Skeletal muscle satellite cell (primary cell): ENCODE measurements at regions not wholly inside any gene's neighbourhood (a gene's known extent, or its start where the extent isn't known, plus 50 kb on each side); places are given as distances from the start of the nearest gene placed in this dataset.
"Not testable (repeated sequence)": the region's sequence is repeated elsewhere in the genome, so short reads cannot be mapped to it uniquely, and the experiment has no call there.

Source experiments
- H3K27me3 ChIP-seq: 2 replicates; pipeline ENCODE4 v1.7.0; 2013; ENCODE audit warnings: low read length; ENCODE audit not compliant: control insufficient read depth, insufficient read depth
- H3K36me3 ChIP-seq: 2 replicates; pipeline ENCODE4 v1.7.0; 2013; ENCODE audit warnings: mild to moderate bottlenecking, control low read depth, low read length; ENCODE audit not compliant: insufficient read depth
- H3K4me1 ChIP-seq: 2 replicates; pipeline ENCODE4 v1.7.0; 2013; ENCODE audit warnings: low read length; ENCODE audit not compliant: control insufficient read depth, insufficient read depth
- H3K4me2 ChIP-seq: 2 replicates; pipeline ENCODE4 v1.7.0; 2013; ENCODE audit warnings: mild to moderate bottlenecking, low read length
- H3K4me3 ChIP-seq: 2 replicates; pipeline ENCODE4 v1.7.0; 2013; ENCODE audit warnings: low read length
- H3K9ac ChIP-seq: 2 replicates; pipeline ENCODE4 v1.7.0; 2013; ENCODE audit warnings: mild to moderate bottlenecking, low read depth, low read length, moderate library complexity
- H3K9me3 ChIP-seq: replicated peaks from 2 replicates; pipeline ENCODE4 v1.7.0; 2013; ENCODE audit warnings: mild to moderate bottlenecking, control low read depth, low read length

DNA sequence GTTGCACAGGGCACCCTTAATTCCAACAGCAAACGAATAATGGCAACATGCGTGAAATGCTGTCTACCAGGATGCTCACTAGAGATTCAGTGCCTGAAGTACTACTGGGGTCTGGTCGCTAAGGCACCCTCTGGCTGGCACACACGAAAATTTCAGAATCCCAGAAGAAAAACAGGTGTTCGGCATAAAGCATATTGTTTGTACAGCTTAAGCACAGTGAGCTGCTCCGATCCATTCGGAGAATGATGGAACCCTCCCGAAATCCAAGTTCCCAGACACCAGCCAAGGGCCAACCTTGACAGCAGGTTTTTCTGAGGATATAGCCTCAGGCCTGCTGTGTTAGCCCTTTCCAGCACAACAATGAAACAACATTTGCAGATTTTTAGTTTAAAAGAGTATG, 61.4 kb upstream of the ALDH1B1 start:
- Histone ChIP-seq H3K36me3 (no peaks in the 10 kb centered on the region), H3K4me2 (no peak overlapping the region), H3K9ac (no peak overlapping the region), H3K27me3 (peaks cover 57% of the 10 kb centered on the region), H3K9me3 (no peaks in the 10 kb centered on the region), H3K4me1 (no peaks in the 10 kb centered on the region), H3K4me3 (no peak overlapping the region)

DNA sequence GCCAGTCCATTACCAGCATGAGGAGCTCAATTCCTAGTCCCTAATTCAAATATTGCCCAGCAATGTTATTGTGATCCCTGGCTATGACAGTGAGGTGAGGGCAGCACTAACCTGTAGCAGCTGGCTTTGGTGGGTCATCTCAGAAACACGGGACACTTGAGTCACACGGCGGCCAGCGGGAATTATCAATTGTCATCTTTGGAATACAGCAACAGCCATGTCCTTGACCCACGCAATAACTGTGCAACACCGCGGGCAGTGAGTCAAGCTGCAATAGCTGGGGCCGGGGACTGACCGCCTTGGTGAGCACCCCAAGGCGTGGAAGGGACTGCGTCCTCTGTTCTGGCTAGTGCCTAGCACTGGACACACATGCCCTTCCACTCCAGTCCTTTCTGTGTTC, 62.5 kb upstream of the ALDH1B1 start:
- Histone ChIP-seq H3K4me1 (no peaks in the 10 kb centered on the region), H3K4me3 (no peak overlapping the region), H3K36me3 (no peaks in the 10 kb centered on the region), H3K4me2 (no peak overlapping the region), H3K9ac (no peak overlapping the region), H3K27me3 (peaks cover 47% of the 10 kb centered on the region), H3K9me3 (no peaks in the 10 kb centered on the region)

- Histone ChIP-seq H3K9me3 (no peaks in the 10 kb centered on the region), H3K36me3 (no peaks in the 10 kb centered on the region), H3K4me3 (no peak overlapping the region), H3K4me1 (no peaks in the 10 kb centered on the region), H3K9ac (no peak overlapping the region), H3K27me3 (peaks cover 42% of the 10 kb centered on the region), H3K4me2 (no peak overlapping the region)
Measured at GRCh38 chr9:38328765-38329164, 63.7 kb upstream of the ALDH1B1 start.

- Histone ChIP-seq H3K4me1 (no peaks in the 10 kb centered on the region), H3K4me3 (no peak overlapping the region), H3K36me3 (no peaks in the 10 kb centered on the region), H3K9ac (no peak overlapping the region), H3K4me2 (no peak overlapping the region), H3K27me3 (peaks cover 43% of the 10 kb centered on the region), H3K9me3 (no peaks in the 10 kb centered on the region)
Measured at GRCh38 chr9:38326122-38326521, 66.4 kb upstream of the ALDH1B1 start.

- not testable (repeated sequence) for H3K36me3 ChIP-seq, H3K4me1 ChIP-seq, H3K4me3 ChIP-seq, H3K9me3 ChIP-seq, H3K9ac ChIP-seq, H3K4me2 ChIP-seq
- H3K27me3 ChIP-seq: peaks cover 31% of the 10 kb centered on the region
Measured at GRCh38 chr9:38324213-38324612, 68.3 kb upstream of the ALDH1B1 start.

DNA sequence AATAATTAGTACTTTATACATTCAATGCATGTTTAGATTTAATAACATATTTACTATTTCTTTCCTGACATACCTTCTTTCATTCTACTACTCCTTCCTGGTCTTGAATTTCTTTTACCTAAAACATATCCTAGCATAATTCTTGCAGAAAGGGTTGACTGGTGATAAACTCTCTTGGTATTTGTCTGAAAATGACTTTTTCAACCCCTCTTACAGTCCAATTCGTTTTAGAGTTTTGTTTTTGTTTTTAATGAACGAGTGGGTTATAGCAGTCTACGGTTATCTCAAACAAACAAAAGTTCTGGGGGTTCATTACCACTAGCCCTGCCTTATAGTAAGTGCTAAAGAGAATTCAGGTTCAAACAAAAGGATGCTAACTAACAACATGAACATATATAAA, 69.6 kb upstream of the ALDH1B1 start:
- Histone ChIP-seq H3K4me2 (no peak overlapping the region), H3K9me3 (no peaks in the 10 kb centered on the region), H3K27me3 (peaks cover 25% of the 10 kb centered on the region), H3K4me3 (no peak overlapping the region), H3K9ac (no peak overlapping the region), H3K36me3 (no peaks in the 10 kb centered on the region), H3K4me1 (no peaks in the 10 kb centered on the region)

DNA sequence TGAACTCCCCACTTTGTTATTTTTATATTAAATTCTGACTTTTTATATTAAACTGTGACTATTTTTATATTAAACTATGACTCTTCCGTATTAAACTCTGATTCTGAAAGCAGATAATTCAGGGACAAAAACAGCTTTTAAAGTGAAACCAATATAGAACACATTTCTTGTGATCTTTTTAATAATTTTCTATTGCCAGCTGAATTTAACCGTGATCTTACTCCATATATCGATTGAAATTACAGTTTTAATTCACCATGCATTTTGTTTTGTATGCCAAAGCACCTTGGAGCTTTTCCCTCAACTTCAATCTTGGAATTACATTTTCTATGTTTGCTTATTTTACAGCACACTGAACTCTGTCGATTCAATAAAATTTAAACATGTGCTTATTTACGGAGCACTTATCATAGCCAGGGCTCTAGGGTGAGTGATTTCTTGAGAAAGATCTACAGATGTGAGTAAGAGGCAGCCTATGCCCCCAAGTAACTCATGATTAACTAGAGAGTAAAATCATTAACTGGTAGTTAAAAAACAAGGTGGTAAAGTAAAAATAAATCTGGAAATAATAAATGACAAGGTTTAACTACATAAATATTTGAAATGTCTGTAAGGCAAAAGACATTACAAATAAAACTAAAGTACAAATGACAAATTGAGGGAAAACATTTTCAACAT, 72.9 kb upstream of the ALDH1B1 start:
- no peaks in the 10 kb centered on the region for H3K36me3 ChIP-seq
- H3K4me1 ChIP-seq: no peaks in the 10 kb centered on the region
- H3K4me3 ChIP-seq: no peak overlapping the region
- H3K9me3 ChIP-seq: no peaks in the 10 kb centered on the region
- no peak overlapping the region for H3K4me2 ChIP-seq
- no peak overlapping the region for H3K9ac ChIP-seq
- H3K27me3 ChIP-seq: peaks cover 37% of the 10 kb centered on the region

- no peaks in the 10 kb centered on the region for H3K4me1 ChIP-seq
- H3K27me3 ChIP-seq: peaks cover 43% of the 10 kb centered on the region
- H3K36me3 ChIP-seq: no peaks in the 10 kb centered on the region
- no peak overlapping the region for H3K9ac ChIP-seq
- H3K9me3 ChIP-seq: no peaks in the 10 kb centered on the region
- peak overlapping the region; percentile 42 for H3K4me2 ChIP-seq
- no peak overlapping the region for H3K4me3 ChIP-seq
Measured at GRCh38 chr9:38318759-38319495, 73.6 kb upstream of the ALDH1B1 start.

GRCh38 chr9:38316166-38316780, 76.2 kb upstream of the ALDH1B1 start:
- no peaks in the 10 kb centered on the region for H3K4me1 ChIP-seq

GRCh38 chr9:38315085-38315595, 77.4 kb upstream of the ALDH1B1 start:
- Histone ChIP-seq H3K36me3 (no peaks in the 10 kb centered on the region), H3K9ac (no peak overlapping the region), H3K9me3 (no peaks in the 10 kb centered on the region), H3K4me1 (no peaks in the 10 kb centered on the region), H3K27me3 (peaks cover 67% of the 10 kb centered on the region), H3K4me3 (no peak overlapping the region), H3K4me2 (no peak overlapping the region)

More at GRCh38 chr9:38316166-38316780, 76.2 kb upstream of the ALDH1B1 start:
- Histone ChIP-seq H3K4me3 (no peak overlapping the region), H3K4me2 (no peak overlapping the region), H3K36me3 (no peaks in the 10 kb centered on the region), H3K9me3 (no peaks in the 10 kb centered on the region), H3K27me3 (peaks cover 59% of the 10 kb centered on the region), H3K9ac (no peak overlapping the region)

DNA sequence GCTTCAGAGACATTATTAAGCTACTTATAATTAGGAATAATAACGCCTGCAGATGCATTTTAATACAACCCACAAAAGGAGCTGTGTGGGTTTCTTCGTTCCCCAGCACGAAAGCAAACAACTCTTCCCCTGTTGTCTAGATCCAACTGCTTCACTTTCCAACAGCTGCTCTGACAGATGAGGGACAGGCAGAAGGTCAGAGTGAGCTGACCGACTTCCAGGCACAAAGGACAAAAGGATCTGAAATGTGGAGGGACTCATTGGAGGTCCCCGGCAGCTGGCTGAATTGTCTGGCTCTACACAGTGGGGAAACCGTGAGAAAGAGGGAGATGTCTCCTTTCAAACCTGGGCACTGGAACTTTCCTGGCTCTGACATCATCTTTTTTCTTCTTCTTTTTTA, 79.1 kb upstream of the ALDH1B1 start:
- Histone ChIP-seq H3K27me3 (peaks cover 78% of the 10 kb centered on the region), H3K4me1 (no peaks in the 10 kb centered on the region), H3K9ac (no peak overlapping the region), H3K36me3 (no peaks in the 10 kb centered on the region), H3K9me3 (no peaks in the 10 kb centered on the region), H3K4me3 (no peak overlapping the region), H3K4me2 (no peak overlapping the region)
